ENCODE measurements at regions not wholly inside any gene's neighbourhood (a gene's known extent, or its start where the extent isn't known, plus 50 kb on each side); places are given as distances from the start of the nearest gene placed in this dataset.
"Not testable (repeated sequence)": the region's sequence is repeated elsewhere in the genome, so short reads cannot be mapped to it uniquely, and the experiment has no call there.

DNA sequence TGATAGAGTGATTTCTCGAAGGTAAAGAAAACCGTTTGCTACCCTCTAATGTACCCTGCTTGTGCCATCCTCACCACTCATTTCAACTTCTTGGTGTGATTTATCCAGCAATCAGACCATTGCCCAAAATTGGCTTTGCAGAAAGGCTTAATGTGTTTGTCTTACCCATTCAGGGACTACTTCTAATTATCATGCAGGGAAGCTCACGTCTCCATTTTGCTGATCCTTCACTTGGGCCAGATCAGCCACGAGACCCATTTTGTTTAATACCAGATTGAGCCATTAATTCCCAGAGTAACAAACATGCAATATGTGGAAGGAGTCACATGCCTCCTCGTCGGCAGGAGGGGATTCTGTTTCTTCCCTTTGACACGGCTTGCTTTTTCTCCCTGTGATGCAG, 51.1 kb upstream of the CRY1 start:
- no peak for DNase-seq

DNA sequence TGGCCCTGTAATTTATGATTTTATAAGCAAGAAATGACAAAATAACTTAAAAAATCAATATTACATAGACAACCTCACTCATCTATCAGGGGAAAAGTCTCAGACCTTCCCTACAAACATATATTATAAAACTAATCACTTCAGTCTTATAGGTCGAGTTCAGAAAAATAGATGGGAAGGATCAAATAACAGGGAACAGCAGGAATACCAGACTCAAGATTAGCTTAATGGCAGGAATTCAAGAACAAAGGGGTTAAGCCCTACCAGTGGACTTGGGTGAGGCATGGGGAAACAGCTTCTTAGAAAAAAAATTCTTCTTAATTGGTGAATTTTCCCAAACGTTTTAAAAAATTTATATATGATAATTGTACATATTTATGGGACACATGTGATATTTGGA, 51.6 kb upstream of the CRY1 start:
- peak; percentile 16 for DNase-seq

GRCh38 chr12:107145397-107145796, 52.0 kb upstream of the CRY1 start:
- DNase-seq, result peak; percentile 41

- no peak for DNase-seq
Observed at GRCh38 chr12:107148107-107148506, 54.8 kb upstream of the CRY1 start.

- peak; percentile 25 for DNase-seq
Observed at GRCh38 chr12:107152315-107152714, 59.0 kb upstream of the CRY1 start.

DNA sequence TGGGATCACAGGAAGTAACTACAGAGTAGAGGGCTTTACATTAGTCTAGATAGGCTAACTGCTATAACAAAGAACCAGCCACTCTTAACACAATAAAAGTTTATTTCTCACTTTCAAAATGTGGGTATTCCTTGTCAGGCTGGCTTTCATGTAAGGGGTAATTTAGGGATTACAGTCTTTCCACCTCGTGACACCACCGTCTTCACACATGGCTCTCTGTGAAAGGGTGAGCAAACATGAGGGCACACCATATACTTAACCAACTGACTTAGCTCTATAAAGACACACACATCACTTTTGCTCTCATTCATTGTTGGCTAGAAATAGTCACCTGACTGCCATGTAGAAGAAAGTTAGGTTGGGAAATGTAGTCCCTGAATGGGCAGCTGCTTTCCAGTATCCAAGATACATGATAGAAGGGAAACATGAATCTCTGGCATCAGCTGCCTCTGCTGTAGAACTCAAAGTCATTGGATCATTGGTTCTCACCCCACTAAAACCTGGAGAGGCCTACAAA, 66.1 kb upstream of the CRY1 start:
- no peak for DNase-seq

- DNase-seq, result peak; percentile 4
Observed at GRCh38 chr12:107163413-107163812, 70.1 kb upstream of the CRY1 start.

DNA sequence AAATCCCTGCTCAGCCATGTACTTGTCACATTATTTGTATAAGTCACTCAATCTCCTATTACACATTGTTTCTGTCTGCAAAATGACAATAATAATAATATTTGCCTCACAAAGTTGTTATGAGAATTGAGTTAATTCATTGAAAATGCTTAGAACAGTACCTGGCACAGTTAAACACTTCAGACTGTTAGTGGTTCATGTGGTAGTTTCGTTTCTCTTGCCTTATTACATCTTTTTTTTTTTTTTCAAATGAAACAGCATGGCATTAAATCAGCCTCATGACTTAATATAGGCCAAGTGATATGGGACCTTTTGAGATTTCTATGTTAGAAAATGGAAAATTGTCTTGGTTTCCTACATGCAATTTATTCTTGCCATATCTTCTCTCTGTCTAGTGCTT, 71.0 kb upstream of the CRY1 start:
- DNase-seq, result no peak

GRCh38 chr12:107165581-107165980, 72.2 kb upstream of the CRY1 start:
- no peak for DNase-seq

DNA sequence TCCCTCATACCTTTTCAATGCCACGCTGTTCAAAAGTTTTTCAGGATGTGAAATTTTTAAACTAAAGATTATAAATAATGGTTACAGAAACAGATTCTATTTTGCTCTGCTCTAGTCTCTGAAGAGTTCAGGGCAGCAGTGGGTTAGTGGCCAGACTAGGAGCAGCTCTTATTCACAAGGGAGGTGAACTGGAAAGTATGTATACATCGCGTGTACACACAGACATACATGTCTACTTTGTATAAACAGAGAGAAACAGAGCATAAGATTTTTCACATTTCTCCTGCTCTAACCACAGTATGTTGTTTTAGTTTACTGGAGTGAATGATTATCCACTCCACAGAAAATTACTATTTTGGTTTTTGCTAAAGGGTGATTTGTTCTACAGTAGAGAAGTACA, 74.4 kb upstream of the CRY1 start:
- no peak for DNase-seq

DNA sequence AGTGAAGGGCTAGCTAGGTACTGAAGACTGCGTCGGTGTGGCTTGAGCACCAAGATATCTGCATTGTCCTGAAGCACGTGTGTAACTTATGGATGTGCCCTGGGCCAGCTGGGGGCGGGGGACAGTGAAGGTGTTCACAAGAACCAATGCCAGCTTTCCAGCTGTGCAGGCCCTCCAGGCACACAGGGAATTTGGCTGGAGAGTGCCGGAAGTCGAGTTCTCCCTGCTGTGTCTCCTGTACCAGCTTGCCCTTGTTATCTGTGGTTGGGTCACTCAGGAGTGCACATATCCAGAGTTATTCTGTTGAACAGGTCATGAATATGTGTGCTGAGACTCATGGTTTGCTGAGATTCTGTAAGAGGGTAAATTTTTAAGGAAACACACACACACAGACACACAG, 75.9 kb upstream of the CRY1 start:
- DNase-seq, result no peak

- DNase-seq, result no peak
Observed at GRCh38 chr12:107178776-107179175, 85.4 kb upstream of the CRY1 start.

DNA sequence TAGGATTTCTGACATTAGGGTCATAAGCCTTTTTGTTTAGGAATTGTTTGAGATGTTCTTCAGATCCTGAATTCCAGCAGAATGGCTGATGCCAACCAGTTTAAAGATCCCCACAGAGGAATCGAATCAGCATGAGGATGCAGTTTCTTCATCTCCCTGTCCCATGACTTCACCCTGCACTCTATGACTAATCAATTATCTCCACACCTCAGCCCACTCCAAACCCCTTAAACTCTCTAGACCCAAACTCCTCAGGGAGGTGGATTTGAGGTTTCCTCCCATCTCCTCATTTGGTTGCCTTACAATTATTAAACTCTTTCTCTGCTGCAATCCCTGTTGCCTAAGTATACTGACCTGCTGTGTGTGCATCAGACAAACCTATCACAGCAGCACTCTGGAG, 86.5 kb upstream of the CRY1 start:
- DNase-seq, result peak; percentile 9

DNA sequence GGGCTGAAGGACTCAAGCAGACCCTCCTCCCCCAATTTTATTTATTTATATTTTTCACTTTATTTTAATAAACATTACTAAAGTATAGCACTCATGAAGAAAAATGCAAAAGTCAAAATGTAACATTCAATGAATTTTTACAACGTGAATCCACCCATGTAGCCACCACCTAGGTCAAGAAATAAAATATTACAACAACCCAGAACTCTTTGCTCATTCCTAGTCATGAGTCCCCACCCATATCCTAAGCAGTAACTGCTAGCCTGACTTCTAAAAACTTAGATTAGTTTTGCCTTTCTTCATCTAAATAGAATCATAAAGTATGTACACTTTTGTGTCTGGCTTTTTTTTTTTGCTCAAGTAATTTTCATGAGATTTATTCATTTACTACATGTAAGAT, 86.9 kb upstream of the CRY1 start:
- DNase-seq, result no peak

DNA sequence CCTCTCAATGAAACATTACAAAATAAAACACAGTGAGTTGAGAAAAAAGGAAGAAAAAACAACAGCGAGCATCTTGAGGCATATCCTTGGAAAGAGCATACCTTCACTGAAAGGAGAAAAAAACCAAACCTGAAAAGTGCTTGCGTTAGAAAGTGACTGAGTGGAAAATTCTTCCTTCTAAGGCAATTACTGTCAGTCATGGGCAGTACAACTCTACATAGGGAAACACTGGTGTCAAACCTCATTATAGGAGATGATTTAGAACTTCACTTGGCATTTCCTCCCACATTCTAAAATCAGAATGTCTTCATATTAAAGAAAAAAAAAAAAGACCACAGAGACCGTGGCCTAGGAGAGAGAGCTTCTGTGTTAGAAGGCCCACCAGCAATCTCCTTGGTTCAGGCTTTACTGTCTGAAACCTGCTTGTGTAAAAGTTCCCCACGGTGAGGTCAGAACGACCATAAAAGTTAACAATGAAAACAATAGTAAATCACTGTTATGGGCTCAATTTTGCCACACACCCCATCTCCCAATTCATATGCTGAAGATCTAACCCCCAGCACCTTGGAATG, 91.1 kb upstream of the CRY1 start:
- DNase-seq, result no peak

DNA sequence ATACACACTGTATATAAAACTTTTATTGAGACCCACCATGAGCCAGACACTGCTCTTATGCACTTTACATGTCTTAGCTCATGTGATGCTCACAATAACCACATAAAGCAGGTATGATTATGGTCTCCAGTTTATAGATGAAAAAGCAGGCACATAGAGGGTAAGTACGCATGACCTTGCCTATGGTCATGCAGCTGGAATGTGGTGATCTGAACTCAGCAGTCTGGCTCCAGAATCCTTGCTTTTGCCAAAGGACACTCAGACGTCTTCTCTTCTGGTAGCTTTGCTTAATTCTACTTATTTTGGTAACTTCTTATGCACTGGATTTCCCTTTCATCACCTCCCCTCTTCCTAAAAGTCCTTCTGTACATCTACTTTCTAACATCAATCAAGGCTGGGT, 103.3 kb upstream of the CRY1 start:
- DNase-seq, result peak; percentile 20

DNA sequence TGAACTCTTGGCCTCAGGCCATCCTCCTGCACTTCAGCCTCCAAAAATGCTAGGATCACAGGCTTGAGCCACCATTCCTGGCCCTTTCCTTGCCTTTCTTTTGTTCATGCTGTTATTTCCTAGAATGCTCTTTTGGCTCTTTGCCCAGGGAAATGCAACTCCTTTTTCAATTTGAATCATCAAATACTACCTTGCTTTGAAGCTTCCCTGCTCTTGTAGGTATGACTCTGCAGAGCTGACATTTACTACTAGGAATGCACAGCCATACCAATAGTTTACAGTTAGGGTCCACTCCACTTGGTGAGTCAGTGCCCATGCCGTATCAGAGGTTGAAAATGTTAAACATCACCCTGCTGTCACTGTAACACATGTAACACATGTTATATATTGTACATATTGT, 107.0 kb upstream of the CRY1 start:
- DNase-seq, result peak; percentile 71

- peak; percentile 84 for DNase-seq
Observed at GRCh38 chr12:107207931-107208525, 114.7 kb upstream of the CRY1 start.

DNA sequence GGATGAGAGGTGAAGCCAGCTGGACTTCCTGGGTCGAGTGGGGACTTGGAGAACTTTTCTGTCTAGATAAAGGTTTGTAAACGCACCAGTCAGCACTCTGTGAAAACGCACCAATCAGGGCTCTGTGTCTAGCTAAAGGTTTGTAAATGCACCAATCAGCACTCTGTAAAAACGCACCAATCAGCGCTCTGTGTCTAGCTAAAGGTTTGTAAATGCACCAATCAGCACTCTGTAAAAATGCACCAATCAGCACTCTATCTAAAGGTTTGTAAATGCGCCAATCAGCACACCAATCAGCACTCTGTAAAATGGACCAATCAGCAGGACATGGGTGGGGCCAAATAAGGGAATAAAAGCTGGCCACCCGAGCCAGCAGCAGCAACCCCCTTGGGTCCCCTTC, 116.4 kb upstream of the CRY1 start:
- not testable (repeated sequence) for DNase-seq

GRCh38 chr12:107214373-107214773, 121.0 kb upstream of the CRY1 start:
- peak; percentile 31 for DNase-seq

GRCh38 chr12:107216411-107216810, 123.1 kb upstream of the CRY1 start:
- DNase-seq, result not testable (repeated sequence)

GRCh38 chr12:107219301-107219700, 126.0 kb upstream of the CRY1 start:
- DNase-seq, result no peak

DNA sequence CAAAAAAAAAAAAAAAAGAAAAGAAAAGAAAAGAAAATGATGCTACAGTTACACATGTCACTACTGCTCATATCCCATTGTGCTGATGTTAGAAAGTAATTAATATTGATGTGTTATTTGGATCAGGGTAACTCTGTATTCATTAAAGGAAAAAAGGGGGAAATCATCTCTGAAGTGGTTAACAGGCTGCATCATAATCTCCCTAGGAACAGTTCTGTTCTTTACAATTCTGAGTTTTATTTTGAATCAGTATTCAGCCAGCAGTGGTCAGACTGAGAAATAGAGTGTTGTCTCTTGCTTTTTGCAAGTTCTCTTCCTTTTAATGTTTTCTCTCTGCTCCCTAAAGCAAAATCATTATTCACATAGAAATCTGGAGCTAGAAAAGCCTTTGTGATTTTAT, 128.6 kb upstream of the CRY1 start:
- no peak for DNase-seq

DNA sequence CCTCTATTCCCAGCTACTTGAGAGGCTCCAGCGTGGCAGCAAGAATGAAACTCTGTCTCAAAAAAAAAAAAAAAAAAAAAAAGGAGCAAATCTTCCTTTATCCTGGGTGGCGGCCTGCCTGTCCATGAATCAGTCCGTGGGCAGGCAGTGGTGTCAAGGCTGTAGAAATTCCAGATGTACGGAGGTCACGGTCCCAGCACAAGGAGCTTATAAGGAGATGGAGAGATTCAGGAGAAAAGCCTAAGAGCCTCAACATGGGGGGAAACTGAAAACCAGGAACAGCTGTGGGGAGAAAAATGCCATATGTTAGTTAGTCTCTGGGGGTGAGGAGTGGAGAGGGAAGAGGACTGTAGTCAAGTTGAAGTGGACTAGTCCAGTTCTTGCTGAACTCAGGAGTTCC, 130.5 kb upstream of the CRY1 start:
- DNase-seq, result peak; percentile 80

DNA sequence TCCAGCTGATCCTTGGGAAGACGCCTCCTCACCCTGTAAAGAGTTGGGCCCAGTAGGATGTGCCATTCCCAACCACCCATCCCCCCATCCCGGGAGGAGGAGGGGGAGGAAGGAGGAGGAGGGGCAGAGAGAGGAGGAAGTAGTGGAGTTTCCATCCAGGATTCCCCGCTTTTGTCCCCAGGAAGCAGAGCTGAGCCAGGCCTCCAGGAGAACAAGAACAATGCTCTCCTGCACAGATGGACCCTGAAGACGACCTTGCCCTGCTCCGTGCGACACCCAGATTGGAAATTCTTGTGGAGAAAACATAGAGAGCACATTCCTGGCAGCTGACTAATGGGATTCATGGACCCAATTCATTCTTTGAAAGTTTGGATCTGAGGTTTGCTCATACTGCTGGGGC, 132.3 kb upstream of the CRY1 start:
- peak; percentile 79 for DNase-seq

Data from fibroblast of skin of abdomen (primary cell).